Fibroblast of the conjunctiva (primary cell): ENCODE measurements at regions not wholly inside any gene's neighbourhood (a gene's known extent, or its start where the extent isn't known, plus 50 kb on each side); places are given as distances from the start of the nearest gene placed in this dataset.

ENCODE experiments used
- DNase-seq: peaks from one replicate; pipeline ENCODE4 v3.0.0-alpha.2; 2010; ENCODE audit warnings: low read depth

- DNase-seq: no peak
These were observed 139.9 kb upstream of the C14orf180 start for GRCh38 chr14:104439625-104440024.

DNA sequence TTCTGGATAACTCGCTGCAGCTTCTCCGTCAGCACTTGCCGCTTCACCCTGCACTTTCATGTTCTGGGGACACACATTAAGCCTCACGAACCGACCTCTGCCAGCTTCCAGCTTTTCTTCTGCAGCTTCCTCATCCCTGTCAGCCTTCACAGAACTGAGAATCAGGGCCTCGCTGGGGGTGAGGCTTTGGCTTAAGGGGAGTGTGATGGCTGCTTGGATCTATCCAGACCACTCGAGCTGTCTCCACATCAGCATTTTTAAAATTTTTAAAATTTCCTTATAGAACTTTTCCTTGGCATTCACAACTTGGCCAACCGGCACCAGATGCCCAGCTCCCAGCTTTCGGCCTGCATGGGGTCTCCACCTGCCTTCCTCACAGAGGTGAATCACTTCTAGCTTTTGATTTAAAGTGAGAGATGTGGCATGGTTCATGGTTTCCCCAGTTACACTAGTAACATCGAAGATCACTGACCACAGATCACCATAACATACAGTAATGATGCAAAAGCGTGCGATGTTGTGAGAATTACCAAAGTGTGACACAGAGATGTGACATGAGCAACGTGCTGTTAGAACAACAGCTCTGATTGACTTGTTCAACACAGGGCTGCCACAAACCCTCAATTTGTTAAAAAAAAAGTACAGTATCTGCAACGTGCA lies 139.1 kb upstream of the C14orf180 start:
- DNase-seq: no peak

DNA sequence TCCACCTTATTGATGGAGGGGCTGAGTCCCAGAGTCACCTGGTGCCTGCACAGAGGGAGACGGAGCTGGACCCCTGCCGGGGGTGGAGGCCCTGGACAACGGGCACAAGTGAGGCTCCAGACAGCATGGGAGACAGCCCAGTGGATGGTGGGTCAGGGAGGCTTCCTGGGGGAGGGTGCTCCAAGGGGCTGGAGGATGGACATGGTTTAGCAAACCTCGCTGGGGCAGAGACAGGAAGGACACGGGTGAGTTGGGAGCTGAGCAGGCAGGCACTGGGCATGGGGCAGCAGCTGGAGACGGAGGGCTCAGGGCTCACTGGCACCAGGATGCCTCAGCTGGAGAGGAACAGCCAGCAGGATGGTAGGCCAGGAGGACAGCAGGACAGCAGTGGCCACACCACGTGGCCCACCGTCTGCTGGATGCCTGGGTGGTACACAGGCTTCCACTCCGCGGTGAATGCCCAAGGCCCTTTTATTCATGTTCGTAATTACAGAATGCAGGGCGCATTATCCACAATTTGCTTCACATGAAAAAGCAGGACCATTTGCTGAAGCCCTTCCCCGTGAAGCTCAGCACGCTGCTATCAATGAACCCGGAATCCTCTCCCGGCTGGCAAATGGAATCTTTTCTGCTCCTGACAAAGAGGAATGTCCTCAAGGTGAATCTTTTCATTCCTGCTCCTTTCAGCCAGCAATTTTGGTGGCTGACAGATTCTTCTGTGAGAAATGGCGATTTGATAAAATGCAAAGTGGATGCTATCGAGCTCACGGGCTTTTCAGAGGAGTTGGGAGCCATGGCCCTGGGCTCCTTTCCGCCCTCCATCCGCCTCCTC lies 138.1 kb upstream of the C14orf180 start:
- no peak for DNase-seq

DNA sequence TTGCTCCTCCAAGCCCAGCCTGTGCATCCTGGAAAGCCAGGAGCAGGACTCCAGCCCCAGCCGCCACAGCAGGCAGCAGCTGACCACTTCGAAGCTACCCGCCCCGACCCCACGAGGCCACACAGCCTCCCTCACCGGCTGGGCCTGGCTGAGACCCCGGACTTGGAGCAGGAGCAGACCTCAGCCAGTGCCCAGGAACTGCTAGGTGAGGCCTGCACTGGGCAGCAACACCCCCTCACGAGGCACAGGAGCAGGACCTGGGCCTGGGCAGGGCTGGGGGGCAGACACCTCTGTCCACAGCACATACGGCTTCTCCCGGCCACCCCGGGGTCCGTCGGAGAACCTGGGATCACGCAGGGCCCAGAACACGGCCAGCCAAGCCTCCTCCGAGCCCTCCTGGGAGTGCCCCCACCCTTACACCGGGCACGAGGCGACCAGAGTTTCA lies 137.4 kb upstream of the C14orf180 start:
- DNase-seq: no peak

- DNase-seq: no peak
These were observed 136.8 kb upstream of the C14orf180 start for GRCh38 chr14:104442631-104443390.

GRCh38 chr14:104443391-104444158 lies 136.0 kb upstream of the C14orf180 start:
- DNase-seq: no peak

DNA sequence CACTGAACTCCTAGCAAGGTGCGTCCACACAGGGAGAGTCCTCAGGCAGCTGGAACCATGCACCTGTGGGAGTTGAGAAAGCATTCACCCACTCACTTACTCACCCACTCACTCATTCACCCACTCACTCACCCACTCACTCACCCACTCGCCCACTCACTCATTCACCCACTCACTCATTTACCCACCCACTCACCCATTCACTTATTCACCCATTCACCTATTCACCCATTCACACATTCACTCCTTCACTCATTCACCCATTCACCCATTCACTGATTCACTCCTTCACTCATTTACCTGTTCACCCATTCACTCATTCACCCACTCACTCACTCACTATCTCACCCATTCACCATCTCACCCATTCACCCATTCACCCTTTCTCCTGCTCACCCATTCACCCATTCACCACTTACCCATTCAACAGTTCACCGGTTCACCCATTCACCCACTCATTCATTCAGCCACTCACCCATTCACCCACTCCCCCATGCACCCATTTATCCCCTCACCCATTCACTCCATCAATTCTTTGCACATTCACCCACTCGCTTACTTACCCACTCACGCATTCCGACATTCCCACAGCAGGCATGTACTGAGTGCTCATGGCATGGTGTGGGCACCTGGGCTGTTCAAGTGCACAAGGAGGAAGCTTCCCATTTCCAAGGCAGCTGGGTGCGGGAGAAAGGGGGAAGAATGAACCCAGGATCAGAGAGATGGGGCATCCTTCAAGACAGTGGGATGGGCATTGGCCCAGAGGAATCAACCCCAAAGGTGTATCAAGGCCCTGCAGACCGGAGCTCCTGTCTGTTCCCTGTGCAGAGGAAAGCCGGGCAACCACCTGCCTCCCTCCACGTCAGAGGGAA lies 135.2 kb upstream of the C14orf180 start:
- no peak for DNase-seq

GRCh38 chr14:104445086-104445485 lies 134.5 kb upstream of the C14orf180 start:
- DNase-seq: no peak

GRCh38 chr14:104445832-104446381 lies 133.7 kb upstream of the C14orf180 start:
- no peak for DNase-seq

- DNase-seq: no peak
These were observed 133.0 kb upstream of the C14orf180 start for GRCh38 chr14:104446611-104447010.

GRCh38 chr14:104447750-104448149 lies 131.8 kb upstream of the C14orf180 start:
- no peak for DNase-seq

GRCh38 chr14:104448321-104448720 lies 131.2 kb upstream of the C14orf180 start:
- no peak for DNase-seq

DNA sequence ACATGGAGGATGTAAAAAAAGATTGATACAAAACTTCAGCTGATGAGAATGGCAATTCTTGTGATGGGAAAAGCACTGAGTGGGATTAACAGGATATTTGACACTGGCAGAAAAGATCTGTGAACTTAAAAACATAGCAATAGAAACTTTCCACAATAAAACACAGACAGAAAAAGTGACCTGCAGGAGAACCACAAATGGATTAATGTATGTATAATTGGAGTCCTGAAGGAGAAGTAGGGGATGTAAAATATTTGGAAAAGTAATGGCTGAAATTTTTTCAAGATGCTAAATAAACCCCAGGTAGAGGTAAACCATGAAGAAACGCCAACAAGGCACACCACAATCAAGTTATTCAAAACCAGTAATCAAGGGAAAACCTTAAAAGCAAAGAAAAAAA lies 130.8 kb upstream of the C14orf180 start:
- no peak for DNase-seq

DNA sequence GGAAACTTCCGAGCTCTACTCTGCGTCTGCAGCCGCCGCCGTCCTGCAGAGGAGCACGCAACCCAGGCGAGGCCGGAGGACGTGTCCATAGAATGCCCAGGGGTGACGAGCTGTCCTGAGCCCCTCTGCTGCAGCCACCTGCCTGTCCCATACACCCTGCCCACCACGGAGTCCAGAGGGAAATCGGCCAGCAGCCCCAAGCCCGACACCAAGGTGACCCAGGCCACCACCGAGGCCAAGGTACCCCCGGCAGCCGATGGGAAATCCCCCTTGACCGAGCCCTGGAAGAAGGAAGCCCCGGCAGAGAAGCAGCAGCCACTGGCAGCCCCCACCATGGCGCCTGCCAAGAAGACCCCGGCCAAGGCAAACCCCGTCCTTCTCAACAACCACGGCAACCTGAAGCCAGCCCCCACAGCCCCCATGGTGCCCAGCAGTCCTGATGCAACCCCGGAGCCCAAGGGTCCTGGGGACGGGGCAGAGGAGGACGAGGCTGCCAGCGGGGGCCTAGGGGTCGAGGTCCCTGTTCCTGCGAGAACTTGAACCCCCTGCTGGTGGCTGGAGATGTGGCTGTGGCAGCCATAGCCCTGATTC lies 128.7 kb upstream of the C14orf180 start:
- DNase-seq: no peak

- DNase-seq: no peak
These were observed 128.1 kb upstream of the C14orf180 start for GRCh38 chr14:104451474-104451873.

DNA sequence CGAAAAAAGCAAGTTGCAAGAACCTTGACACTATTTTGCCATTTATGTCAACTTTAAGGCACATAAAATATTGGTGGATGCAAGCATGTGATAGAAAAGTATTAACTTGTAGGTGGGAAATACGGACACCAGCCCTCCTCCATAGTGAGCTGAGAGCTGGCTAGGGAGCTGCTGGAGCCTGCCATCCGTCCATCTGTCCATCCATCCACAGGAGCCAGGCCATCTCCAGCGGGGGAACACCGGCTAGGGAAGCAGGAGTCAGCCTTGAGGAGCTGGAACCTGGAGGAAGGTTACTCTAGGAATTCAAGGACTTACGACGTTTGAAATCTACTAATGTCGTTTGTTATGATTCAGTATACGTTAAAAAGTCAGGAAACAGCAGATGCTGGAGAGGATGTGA lies 120.7 kb upstream of the C14orf180 start:
- no peak for DNase-seq

DNA sequence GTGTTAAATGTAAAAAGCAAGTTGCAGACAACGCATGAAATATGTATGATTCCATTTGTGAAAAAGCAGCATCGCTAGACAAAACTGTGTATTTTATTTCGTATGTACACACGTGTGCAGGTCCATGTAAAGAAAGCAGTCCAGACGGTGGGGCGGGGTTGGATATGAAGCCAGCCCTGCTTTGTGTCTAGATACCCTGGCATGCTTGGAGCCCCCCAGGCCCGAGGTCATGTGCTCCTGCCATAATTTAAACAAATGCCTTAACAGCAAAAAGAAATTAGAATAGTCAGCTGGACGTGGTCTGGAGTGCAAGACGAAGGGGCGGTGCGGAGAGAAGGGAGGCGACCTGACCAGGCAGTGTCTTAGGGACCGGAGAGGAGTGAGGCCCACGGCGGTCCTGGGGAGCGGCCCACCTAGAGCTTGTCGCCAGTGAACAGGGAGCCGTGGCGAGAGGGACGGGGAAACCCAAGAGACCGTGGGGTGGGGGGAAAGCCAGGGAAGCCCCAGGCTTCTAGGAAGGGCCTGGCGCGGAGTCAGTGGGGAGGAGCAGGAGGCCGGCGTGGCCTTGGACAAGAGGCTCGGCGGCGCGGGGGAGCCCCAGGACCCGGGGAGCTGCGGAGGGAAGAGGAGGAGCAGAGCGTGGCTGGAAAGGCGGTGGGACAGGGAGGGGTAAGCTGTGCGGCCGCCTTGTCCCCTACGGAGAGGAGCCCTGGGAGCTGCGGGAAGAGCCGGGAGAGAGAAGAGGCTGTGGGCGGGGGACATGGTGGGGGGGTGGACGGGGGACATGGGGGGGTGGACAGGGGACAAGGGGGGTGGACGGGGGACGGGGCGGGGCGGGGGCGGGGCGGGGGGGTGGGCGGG lies 118.5 kb upstream of the C14orf180 start:
- no peak for DNase-seq

GRCh38 chr14:104461676-104462449 lies 117.7 kb upstream of the C14orf180 start:
- DNase-seq: no peak
